Prostate gland (tissue), 2 donors: ENCODE measurements at regions not wholly inside any gene's neighbourhood (a gene's known extent, or its start where the extent isn't known, plus 50 kb on each side); places are given as distances from the start of the nearest gene placed in this dataset.
A peak's percentile ranks its signal among the peaks of the same experiment; 100 is the strongest.

ENCODE experiments used
- DNase-seq: peaks from one replicate; pipeline ENCODE4 v3.0.0-alpha.2; 2019; ENCODE audit warnings: low spot score
- H3K27ac ChIP-seq, 2 donors: fragments of 200-600 bp; sonication (generic); 2 replicates each; pipeline ENCODE4 v1.5.1; 2017 to 2019
- H3K27me3 ChIP-seq: fragments of 200-600 bp; sonication (generic); replicated peaks from 2 replicates; pipeline ENCODE4 v1.5.1; 2019; ENCODE audit not compliant: insufficient read depth
- H3K36me3 ChIP-seq, 2 donors: fragments of 200-600 bp; sonication (generic); 1 replicate in 1 of 2; 2 replicates in 1 of 2; pipeline versions ENCODE4 v1.5.1 to v1.8.1; 2017 to 2019
- H3K4me1 ChIP-seq: fragments of 200-600 bp; sonication (generic); replicated peaks from 2 replicates; pipeline ENCODE4 v1.5.1; 2019
- H3K4me3 ChIP-seq, 2 donors: fragments of 200-600 bp; sonication (generic); 2 replicates each; pipeline ENCODE4 v1.5.1; 2017 to 2019
- H3K9me3 ChIP-seq: fragments of 200-600 bp; sonication (generic); 2 replicates; pipeline ENCODE4 v1.5.1; 2017
- CTCF ChIP-seq, 4 experiments: fragments of 200-600 bp in 2 of 4; fragments of 450-650 bp in 2 of 4; sonication (generic) in 2 of 4; IDR thresholded peaks; 1 replicate in 3 of 4; 2 replicates in 1 of 4; pipeline ENCODE4 v1.5.1; 2016 to 2019; ENCODE audit warnings: antibody characterized with exemption in 4 of 4, mild to moderate bottlenecking in 2 of 4, moderate library complexity in 2 of 4
- POLR2A ChIP-seq: fragments of 450-650 bp; IDR thresholded peaks from one replicate; pipeline ENCODE4 v1.6.1; 2016; ENCODE audit warnings: antibody characterized with exemption, mild to moderate bottlenecking
- POLR2AphosphoS5 ChIP-seq: sonication (generic); formaldehyde crosslinking; IDR thresholded peaks from one replicate; pipeline ENCODE4 v1.6.1; 2017; ENCODE audit warnings: antibody characterized with exemption
- WGBS: methylation state at CpG from one replicate; pipeline ENCODE4 v1.1.5; 2018; 5-methylcytosine and 5-hydroxymethylcytosine counted together
- intact Hi-C: fragments of 100-400 bp; cut with DNase I; formaldehyde crosslinking; loops from one replicate; pipeline ENCODE4 v1.14.2; 2022

DNA sequence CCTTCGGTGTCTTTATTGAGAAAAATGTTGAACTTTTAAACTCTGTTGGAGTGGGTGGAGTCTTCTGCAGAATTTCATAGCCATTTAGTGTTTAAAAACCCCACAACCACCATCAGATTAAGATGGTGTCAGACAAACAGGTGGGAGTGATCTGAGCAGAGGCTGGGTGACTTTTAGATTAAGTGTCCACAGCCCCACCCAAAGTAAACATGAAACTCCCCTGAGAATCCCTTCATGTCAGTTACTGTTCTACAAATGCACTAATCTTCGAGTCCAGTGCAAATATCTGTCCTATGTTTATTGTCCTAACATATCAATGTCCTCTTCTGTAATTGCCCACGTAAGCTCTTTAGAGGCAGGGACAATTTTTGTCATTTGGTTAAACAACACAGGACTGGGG, 175.6 kb upstream of the RBPJ start:
- no peaks in the 10 kb centered on the region for H3K9me3 ChIP-seq
- intact Hi-C loops = no loop called here
- peaks cover 17% of the 10 kb centered on the region for H3K4me1 ChIP-seq
- DNase-seq = peak; percentile 48
- no peaks in the 10 kb centered on the region for H3K36me3 ChIP-seq
- H3K4me3 ChIP-seq = no peak overlapping the region
- peak overlapping the region; percentile 43 to 77 for H3K27ac ChIP-seq
- no peaks in the 10 kb centered on the region for H3K27me3 ChIP-seq
- TF ChIP-seq POLR2AphosphoS5 = peak; percentile 76
- TF ChIP-seq CTCF (IDR thresholded peaks at IDR 0.05) = no peak
- WGBS = 16% methylated on average over 3 of the region's 3 CpGs

DNA sequence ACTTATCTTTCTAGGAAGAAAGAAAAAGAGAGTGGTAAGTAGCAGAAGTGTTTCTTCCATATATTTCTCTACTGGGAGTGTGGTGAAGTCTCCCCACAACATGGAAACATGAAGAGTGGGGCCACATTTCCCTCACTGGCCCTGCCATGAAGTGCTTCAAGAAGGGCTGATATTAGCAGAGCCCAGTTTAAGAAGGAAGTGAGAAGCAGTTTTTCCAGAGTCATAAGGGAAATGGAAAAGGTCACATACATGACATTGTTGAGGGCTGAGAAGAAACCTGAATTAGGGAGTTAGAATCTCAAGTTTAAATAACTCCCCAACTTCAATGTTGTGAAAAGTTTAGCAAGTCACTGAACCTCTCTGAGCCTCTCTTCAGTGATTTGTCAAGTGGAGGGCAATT, 171.9 kb upstream of the RBPJ start:
- no peak for TF ChIP-seq POLR2A
- no peak for TF ChIP-seq CTCF (IDR thresholded peaks at IDR 0.05)
- TF ChIP-seq POLR2AphosphoS5 = no peak
- Histone ChIP-seq H3K27me3 (no peaks in the 10 kb centered on the region), H3K27ac (no peak overlapping the region), H3K4me3 (no peak overlapping the region), H3K36me3 (no peaks in the 10 kb centered on the region), H3K9me3 (no peaks in the 10 kb centered on the region), H3K4me1 (peaks cover 5% of the 10 kb centered on the region)
- no peak for DNase-seq
- intact Hi-C loops = no loop called here

DNA sequence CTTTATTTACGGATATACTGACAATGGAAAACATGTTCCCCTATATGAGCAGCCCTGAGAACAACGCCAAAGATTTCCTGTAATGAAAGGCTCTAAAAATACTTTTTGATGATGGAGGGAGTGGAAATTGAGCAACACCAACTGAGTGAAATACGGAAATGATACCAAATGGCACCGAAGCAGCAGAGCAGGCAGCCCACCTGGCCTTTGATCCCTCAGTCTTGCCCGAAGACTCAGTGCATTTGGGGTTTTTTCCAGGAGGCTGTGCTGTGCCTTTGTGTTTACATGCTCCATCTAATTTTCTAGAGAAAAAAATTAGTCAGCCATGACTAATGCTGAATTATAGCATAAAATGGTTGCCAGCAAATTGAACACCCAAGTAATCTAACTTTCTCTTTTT, 169.9 kb upstream of the RBPJ start:
- Histone ChIP-seq H3K27ac (peak overlapping the region in 1 of 2 donors; percentile 49), H3K9me3 (no peaks in the 10 kb centered on the region), H3K27me3 (no peaks in the 10 kb centered on the region), H3K4me3 (no peak overlapping the region), H3K36me3 (no peaks in the 10 kb centered on the region), H3K4me1 (no peaks in the 10 kb centered on the region)
- TF ChIP-seq POLR2AphosphoS5 = no peak
- no peak for TF ChIP-seq CTCF (IDR thresholded peaks at IDR 0.05)
- no peak for TF ChIP-seq POLR2A
- 62% methylated on average over 5 of the region's 5 CpGs for WGBS
- intact Hi-C loops = no loop called here
- no peak for DNase-seq

DNA sequence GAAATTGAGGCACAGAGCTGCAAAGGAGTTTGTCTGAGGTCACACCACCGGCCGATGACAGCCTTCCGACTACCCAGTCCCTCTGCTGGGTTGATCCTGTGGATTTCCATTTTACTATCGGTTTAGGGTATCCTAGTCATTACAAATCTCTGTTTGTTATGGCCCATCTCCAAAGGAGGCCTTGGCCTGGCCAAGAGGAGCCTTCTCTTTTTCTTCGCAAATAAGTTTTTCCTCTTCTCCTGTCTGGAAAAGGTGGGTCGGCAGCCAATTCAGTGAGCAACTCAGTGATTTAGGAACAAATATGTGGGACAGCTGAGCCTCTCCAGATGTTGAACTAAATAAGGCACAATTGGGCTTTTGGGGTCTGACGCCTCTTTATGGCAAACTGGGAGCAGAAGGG, 169.2 kb upstream of the RBPJ start:
- no peak for DNase-seq
- no peaks in the 10 kb centered on the region for H3K36me3 ChIP-seq
- no peak for TF ChIP-seq POLR2A
- H3K4me3 ChIP-seq = no peak overlapping the region
- 43% methylated on average over 7 of the region's 7 CpGs for WGBS
- H3K27ac ChIP-seq = peak overlapping the region in 1 of 2 donors; percentile 49
- H3K4me1 ChIP-seq = no peaks in the 10 kb centered on the region
- intact Hi-C loops = no loop called here
- H3K9me3 ChIP-seq = no peaks in the 10 kb centered on the region
- H3K27me3 ChIP-seq = no peaks in the 10 kb centered on the region

- no peaks in the 10 kb centered on the region for H3K27me3 ChIP-seq
- DNase-seq = no peak
- peak overlapping the region in 1 of 2 donors; percentile 49 for H3K27ac ChIP-seq
- H3K4me3 ChIP-seq = no peak overlapping the region
- 54% methylated on average over 6 of the region's 6 CpGs for WGBS
- H3K4me1 ChIP-seq = no peaks in the 10 kb centered on the region
- no peak for TF ChIP-seq CTCF (IDR thresholded peaks at IDR 0.05)
- TF ChIP-seq POLR2A = no peak
- TF ChIP-seq POLR2AphosphoS5 = no peak
- no peaks in the 10 kb centered on the region for H3K9me3 ChIP-seq
- intact Hi-C loops = no loop called here
- no peaks in the 10 kb centered on the region for H3K36me3 ChIP-seq
These were observed 168.8 kb upstream of the RBPJ start for GRCh38 chr4:26152056-26152455.

DNA sequence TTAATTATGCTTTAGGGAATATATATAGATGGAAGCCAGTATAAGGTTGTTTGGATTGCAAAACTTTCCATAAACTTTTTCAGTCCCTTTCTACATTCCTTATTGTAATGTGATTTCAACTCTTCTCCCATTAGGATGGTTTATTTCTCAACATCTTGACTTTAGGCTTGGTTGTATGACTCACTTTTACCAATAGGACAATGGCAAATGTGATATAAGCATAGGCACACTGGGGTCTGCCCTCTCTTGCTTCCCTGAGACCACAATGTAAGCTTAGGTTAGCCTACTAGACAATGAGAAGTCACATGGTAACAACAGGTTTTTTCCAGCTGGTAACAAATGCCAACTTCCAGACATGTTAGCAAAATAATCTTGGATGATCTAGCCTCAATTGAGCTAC, 163.3 kb upstream of the RBPJ start:
- H3K4me3 ChIP-seq = no peak overlapping the region
- H3K4me1 ChIP-seq = no peaks in the 10 kb centered on the region
- intact Hi-C loops = no loop called here
- no peak overlapping the region for H3K27ac ChIP-seq
- no peaks in the 10 kb centered on the region for H3K9me3 ChIP-seq
- no peak for DNase-seq
- no peaks in the 10 kb centered on the region for H3K27me3 ChIP-seq
- H3K36me3 ChIP-seq = no peaks in the 10 kb centered on the region
- TF ChIP-seq POLR2A = no peak
